ENCODE measurements at regions not wholly inside any gene's neighbourhood (a gene's known extent, or its start where the extent isn't known, plus 50 kb on each side); places are given as distances from the start of the nearest gene placed in this dataset.

DNA sequence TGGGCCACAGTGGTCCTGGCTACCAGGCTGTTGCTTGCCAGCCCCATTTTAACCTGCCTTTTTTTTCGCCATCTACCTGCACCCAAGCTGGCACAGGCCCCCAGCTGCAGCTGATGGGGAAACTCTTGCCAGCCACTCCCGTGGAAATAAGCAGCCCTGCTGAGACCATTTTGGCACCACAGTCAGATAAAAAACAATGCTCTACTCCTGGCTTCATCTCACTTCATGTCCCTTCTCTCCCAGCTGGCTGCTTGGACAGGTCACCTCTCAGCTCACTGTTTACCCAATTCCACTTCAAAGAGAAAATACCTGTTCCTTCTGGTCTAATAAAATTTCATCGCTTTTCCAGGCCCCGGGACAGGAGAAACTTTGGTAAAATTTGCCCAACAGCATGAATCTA is 322.6 kb upstream of the SLC30A5 start:
- in situ Hi-C loops (cut with HindIII; ENCODE audit: low sequenced_read_pairs): no loop called here

DNA sequence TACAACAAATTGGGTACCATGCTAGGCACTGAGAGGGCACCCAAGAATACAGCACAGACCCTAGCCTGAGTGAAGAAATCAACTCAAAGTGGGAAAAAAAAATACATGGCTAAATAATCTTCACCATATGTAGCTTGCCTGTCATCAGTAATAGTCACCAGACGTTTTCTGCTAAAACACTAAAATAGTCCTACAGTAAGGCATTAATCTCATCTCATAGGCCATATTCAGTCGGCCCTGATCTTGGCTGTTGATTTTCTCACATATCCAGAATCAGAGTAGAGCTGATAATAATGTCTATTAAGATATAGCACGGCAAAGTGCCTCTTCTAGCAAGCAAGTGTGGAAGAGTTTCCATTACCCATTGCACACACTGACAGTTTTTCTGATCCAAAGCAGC is 322.1 kb upstream of the SLC30A5 start:
- in situ Hi-C loops (cut with HindIII; ENCODE audit: low sequenced_read_pairs): no loop called here

- in situ Hi-C loops (cut with HindIII; ENCODE audit: low sequenced_read_pairs): no loop called here
Observed at GRCh38 chr5:68776381-68776780, 317.4 kb upstream of the SLC30A5 start.

GRCh38 chr5:68777135-68777534 is 316.7 kb upstream of the SLC30A5 start:
- in situ Hi-C loops (cut with HindIII; ENCODE audit: low sequenced_read_pairs): no loop called here

DNA sequence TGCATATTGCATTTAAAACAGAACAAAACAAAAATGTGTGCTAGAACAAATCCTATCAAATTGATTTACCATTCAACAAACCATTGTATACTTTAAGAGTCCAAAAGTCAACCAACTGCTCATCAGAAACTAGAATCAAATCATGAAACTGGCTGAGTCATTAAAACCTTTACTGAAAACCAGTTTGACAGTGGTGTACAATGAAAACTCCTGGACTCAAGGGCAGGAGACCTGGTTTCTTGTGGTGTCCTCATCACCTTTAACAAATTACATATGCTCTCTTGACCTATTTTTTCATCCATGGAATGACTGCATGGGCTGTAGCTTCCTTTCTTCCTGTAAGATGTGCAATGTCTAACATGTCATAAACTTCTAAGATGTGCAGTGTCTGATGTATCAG is 315.3 kb upstream of the SLC30A5 start:
- in situ Hi-C loops (cut with HindIII; ENCODE audit: low sequenced_read_pairs): no loop called here

DNA sequence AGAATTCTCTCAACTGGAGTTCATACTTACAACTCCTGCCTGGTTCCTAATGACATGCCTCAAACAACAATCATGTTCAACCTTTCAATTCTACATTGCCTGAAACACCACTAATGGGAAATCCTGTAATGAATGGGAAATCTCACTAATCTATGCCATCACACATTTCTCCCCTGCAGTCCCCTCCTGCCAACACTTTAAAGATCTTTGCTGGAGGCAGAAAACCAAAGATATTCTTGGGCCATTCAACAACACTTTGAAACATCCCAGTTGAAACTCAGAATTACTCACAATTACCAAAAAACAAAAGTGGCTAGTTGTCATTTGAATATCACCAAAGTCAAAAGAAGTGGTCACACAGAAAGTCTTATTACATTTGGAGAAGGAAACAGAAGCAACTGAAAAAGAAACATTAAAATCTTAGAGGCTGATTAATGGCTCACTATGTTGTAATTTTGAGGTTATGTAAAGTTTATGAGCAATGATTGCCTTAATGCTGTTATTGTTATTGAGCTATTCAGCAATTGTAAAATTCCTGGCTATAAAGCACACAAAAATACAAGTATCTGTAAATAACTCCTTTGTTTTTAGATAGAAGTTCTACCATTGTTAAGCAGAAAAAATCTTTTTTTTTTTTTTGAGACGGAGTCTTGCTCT is 313.4 kb upstream of the SLC30A5 start:
- in situ Hi-C loops (cut with HindIII; ENCODE audit: low sequenced_read_pairs): no loop called here

DNA sequence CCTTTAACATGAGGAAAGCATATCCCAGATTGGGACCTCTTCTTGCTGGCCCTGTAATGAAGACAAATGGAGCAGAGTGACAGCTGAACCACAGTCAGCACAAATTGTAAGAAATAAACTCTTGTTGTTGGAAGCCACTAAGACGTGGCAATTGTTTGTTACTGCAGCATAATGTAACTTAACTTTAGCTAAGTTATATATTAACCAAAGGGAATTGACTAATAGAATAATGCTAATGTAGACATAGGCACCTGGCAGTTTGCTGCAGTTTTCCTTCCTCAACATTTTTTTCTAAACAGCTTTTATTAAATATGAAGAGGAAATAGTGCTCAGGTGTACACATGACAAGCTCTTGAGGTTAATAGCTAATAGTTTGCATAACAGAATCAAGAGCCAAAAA is 300.7 kb upstream of the SLC30A5 start:
- in situ Hi-C loops (cut with HindIII; ENCODE audit: low sequenced_read_pairs): no loop called here

- in situ Hi-C loops (cut with HindIII; ENCODE audit: low sequenced_read_pairs): no loop called here
Observed at GRCh38 chr5:68793993-68794392, 299.8 kb upstream of the SLC30A5 start.

- in situ Hi-C loops (cut with HindIII; ENCODE audit: low sequenced_read_pairs): no loop called here
Observed at GRCh38 chr5:68795190-68795589, 298.6 kb upstream of the SLC30A5 start.

- in situ Hi-C loops (cut with HindIII; ENCODE audit: low sequenced_read_pairs): no loop called here
Observed at GRCh38 chr5:68798877-68799843, 294.7 kb upstream of the SLC30A5 start.

DNA sequence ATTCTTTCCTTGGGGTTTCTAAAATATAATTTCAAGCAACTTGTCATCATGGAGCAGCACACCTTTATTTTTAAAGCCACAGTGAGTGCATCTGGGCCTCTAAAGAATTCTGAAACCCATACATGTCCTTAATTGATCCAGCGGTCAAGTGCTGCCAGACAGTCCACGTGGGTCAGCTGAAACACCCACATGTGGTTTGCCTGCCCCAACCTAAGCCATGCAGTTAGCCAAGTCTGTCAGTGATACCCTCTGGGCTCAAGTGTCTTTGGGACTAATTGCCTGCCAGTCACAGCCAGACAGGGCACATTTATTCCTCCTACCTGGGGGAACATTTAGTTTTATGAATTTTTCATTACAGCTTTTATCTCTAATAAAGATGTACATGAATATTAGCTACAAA is 291.4 kb upstream of the SLC30A5 start:
- in situ Hi-C loops (cut with HindIII; ENCODE audit: low sequenced_read_pairs): loop anchor here (5.0 kb wide), 1 partner anchor 45 kb away; no protein-coding TSS in a partner anchor

GRCh38 chr5:68803881-68804319 is 289.9 kb upstream of the SLC30A5 start:
- in situ Hi-C loops (cut with HindIII; ENCODE audit: low sequenced_read_pairs): loop anchor here (5.0 kb wide), 1 partner anchor 43 kb away; no protein-coding TSS in a partner anchor

GRCh38 chr5:68804343-68804742 is 289.5 kb upstream of the SLC30A5 start:
- in situ Hi-C loops (cut with HindIII; ENCODE audit: low sequenced_read_pairs): loop anchor here (5.0 kb wide), 1 partner anchor 43 kb away; no protein-coding TSS in a partner anchor

- in situ Hi-C loops (cut with HindIII; ENCODE audit: low sequenced_read_pairs): no loop called here
Observed at GRCh38 chr5:68805444-68805843, 288.4 kb upstream of the SLC30A5 start.

GRCh38 chr5:68817632-68818031 is 276.2 kb upstream of the SLC30A5 start:
- in situ Hi-C loops (cut with HindIII; ENCODE audit: low sequenced_read_pairs): no loop called here

GRCh38 chr5:68818057-68818695 is 275.6 kb upstream of the SLC30A5 start:
- in situ Hi-C loops (cut with HindIII; ENCODE audit: low sequenced_read_pairs): no loop called here

DNA sequence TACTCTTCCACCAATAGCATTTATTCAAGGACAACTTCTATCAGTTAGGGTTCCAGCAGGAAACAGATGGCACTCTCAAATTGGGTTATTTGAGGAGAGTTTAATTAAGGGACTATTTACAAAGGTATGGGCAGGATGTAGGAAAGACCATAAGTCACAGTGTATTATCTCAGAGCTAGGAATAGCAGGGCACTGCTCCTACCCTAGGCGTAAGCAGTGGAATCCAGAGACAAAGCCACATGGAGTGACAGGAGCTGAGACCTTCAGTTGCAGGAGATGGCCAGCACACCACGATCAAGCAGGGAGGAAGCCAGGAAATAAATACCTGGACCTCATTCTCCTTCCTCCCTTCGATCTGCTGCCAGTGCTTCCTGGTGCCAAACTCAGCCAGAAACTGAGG is 274.9 kb upstream of the SLC30A5 start:
- in situ Hi-C loops (cut with HindIII; ENCODE audit: low sequenced_read_pairs): no loop called here

DNA sequence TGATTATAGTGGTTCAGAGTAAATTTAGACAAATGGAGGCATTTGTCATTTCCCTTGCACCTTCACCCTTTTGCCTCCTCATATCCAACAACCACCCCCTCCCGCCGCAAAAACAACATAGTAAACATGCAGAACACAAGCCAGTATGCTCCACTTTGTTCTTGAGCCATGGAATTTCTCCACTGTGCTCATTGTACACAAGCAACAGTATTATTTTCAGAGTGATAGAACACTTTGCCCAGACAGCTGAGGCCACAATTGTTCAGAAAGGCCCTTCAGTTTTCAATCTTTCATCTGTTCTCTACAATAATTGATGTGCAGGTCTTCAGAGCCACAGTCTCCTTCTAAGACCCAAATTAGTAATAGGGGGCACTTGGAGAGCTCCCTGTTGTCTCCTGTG is 272.8 kb upstream of the SLC30A5 start:
- in situ Hi-C loops (cut with HindIII; ENCODE audit: low sequenced_read_pairs): no loop called here

- in situ Hi-C loops (cut with HindIII; ENCODE audit: low sequenced_read_pairs): no loop called here
Observed at GRCh38 chr5:68822796-68823195, 271.0 kb upstream of the SLC30A5 start.

GRCh38 chr5:68823301-68823700 is 270.5 kb upstream of the SLC30A5 start:
- in situ Hi-C loops (cut with HindIII; ENCODE audit: low sequenced_read_pairs): no loop called here

- in situ Hi-C loops (cut with HindIII; ENCODE audit: low sequenced_read_pairs): no loop called here
Observed at GRCh38 chr5:68830377-68830898, 263.4 kb upstream of the SLC30A5 start.
